T1000 (cell line): ENCODE measurements at regions not wholly inside any gene's neighbourhood (a gene's known extent, or its start where the extent isn't known, plus 50 kb on each side); places are given as distances from the start of the nearest gene placed in this dataset.

Experiments used
- DNase-seq: peaks from one replicate; lab custom pipeline; 2025; ENCODE audit warnings: mixed read lengths; lab: John Stamatoyannopoulos, UW

GRCh38 chr10:29857843-29858701 is 201.3 kb downstream of the JCAD start:
- DNase-seq = peak; percentile 59

- DNase-seq = no peak
Observed at GRCh38 chr10:29856295-29856694, 203.1 kb downstream of the JCAD start.

GRCh38 chr10:29853913-29854312 is 205.5 kb downstream of the JCAD start:
- DNase-seq = no peak

- DNase-seq = no peak
Observed at GRCh38 chr10:29851241-29851640, 208.1 kb downstream of the JCAD start.

GRCh38 chr10:29850371-29850770 is 209.0 kb downstream of the JCAD start:
- DNase-seq = no peak

GRCh38 chr10:29849886-29850285 is 209.5 kb downstream of the JCAD start:
- no peak for DNase-seq

- DNase-seq = no peak
Observed at GRCh38 chr10:29849126-29849833, 210.1 kb downstream of the JCAD start.

GRCh38 chr10:29846881-29847280 is 212.1 kb upstream of the SVIL start:
- no peak for DNase-seq

GRCh38 chr10:29845166-29845565 is 210.4 kb upstream of the SVIL start:
- no peak for DNase-seq

GRCh38 chr10:29843143-29843542 is 208.4 kb upstream of the SVIL start:
- no peak for DNase-seq

- DNase-seq = no peak
Observed at GRCh38 chr10:29841724-29842649, 207.2 kb upstream of the SVIL start.

GRCh38 chr10:29840516-29841276 is 205.9 kb upstream of the SVIL start:
- no peak for DNase-seq

GRCh38 chr10:29839826-29840515 is 205.2 kb upstream of the SVIL start:
- DNase-seq = no peak

GRCh38 chr10:29838539-29838938 is 203.8 kb upstream of the SVIL start:
- DNase-seq = no peak

- DNase-seq = no peak
Observed at GRCh38 chr10:29837586-29837985, 202.8 kb upstream of the SVIL start.

- no peak for DNase-seq
Observed at GRCh38 chr10:29836396-29836795, 201.6 kb upstream of the SVIL start.

GRCh38 chr10:29835055-29835454 is 200.3 kb upstream of the SVIL start:
- DNase-seq = no peak

GRCh38 chr10:29830531-29831512 is 196.1 kb upstream of the SVIL start:
- no peak for DNase-seq

- no peak for DNase-seq
Observed at GRCh38 chr10:29829776-29830175, 195.0 kb upstream of the SVIL start.

GRCh38 chr10:29828956-29829355 is 194.2 kb upstream of the SVIL start:
- no peak for DNase-seq
